BJ (cell line): ENCODE measurements at regions not wholly inside any gene's neighbourhood (a gene's known extent, or its start where the extent isn't known, plus 50 kb on each side); places are given as distances from the start of the nearest gene placed in this dataset.
"Not testable (repeated sequence)": the region's sequence is repeated elsewhere in the genome, so short reads cannot be mapped to it uniquely, and the experiment has no call there.

ENCODE experiments used
- CTCF ChIA-PET: fragments of 350-600 bp; formaldehyde crosslinking; extraction: SDS; loops from one replicate; lab custom pipeline; 2021; ENCODE audit warnings: antibody characterized with exemption, inconsistent platforms; lab: Yijun Ruan, JAX
- POLR2A ChIA-PET: fragments of 300-600 bp; sonication (Branson Sonifier 250); formaldehyde crosslinking; extraction: SDS; loops from one replicate; lab custom pipeline; 2021; ENCODE audit warnings: antibody characterized with exemption; lab: Charles Lee
- DNase-seq: peaks from one replicate; pipeline ENCODE4 v3.0.0-alpha.2; 2011; ENCODE audit warnings: low read depth
- H3K27me3 ChIP-seq: 2 replicates; pipeline ENCODE4 v1.6.0; 2011; ENCODE audit warnings: low read length; ENCODE audit not compliant: control insufficient read depth, insufficient read depth
- H3K36me3 ChIP-seq: 2 replicates; pipeline ENCODE4 v1.5.1; 2011; ENCODE audit warnings: low read length; ENCODE audit not compliant: control insufficient read depth, insufficient read depth
- H3K4me3 ChIP-seq: 2 replicates; pipeline ENCODE4 v1.5.1; 2011; ENCODE audit warnings: low read depth, mild to moderate bottlenecking, control low read depth, low read length
- CTCF ChIP-seq: IDR thresholded peaks from 2 replicates; pipeline ENCODE4 v1.5.1; 2011; ENCODE audit warnings: low read depth, mild to moderate bottlenecking, control low read depth, inconsistent platforms, low read length, moderate library complexity; ENCODE audit not compliant: insufficient read depth

- Histone ChIP-seq H3K4me3 (no peak overlapping the region), H3K36me3 (no peaks in the 10 kb centered on the region), H3K27me3 (peaks cover 1% of the 10 kb centered on the region; the same call in 1 of the 2 replicates)
- CTCF ChIA-PET, result no interaction called here
- DNase-seq, result no peak
- POLR2A ChIA-PET, result no interaction called here
- no peak for TF ChIP-seq CTCF
These were observed 123.9 kb upstream of the SLC6A11 start for GRCh38 chr3:10692039-10692622.

- DNase-seq, result no peak
- POLR2A ChIA-PET, result no interaction called here
- TF ChIP-seq CTCF, result no peak
- Histone ChIP-seq H3K4me3 (no peak overlapping the region), H3K36me3 (no peaks in the 10 kb centered on the region), H3K27me3 (peaks cover 1% of the 10 kb centered on the region; the same call in 1 of the 2 replicates)
- CTCF ChIA-PET, result interaction anchor here (0.6 to 1.0 kb wide), 2 partner anchors 12 to 213 kb away, joined by 3 read pairs; no protein-coding TSS in a partner anchor
These were observed 122.6 kb upstream of the SLC6A11 start for GRCh38 chr3:10693457-10693856.

GRCh38 chr3:10694179-10694578 lies 121.8 kb upstream of the SLC6A11 start:
- ChIA-PET CTCF (no interaction called here), POLR2A (no interaction called here)
- no peak for DNase-seq
- H3K27me3 ChIP-seq, result peaks cover 1% of the 10 kb centered on the region; the same call in 1 of the 2 replicates
- no peaks in the 10 kb centered on the region for H3K36me3 ChIP-seq
- TF ChIP-seq CTCF, result no peak
- no peak overlapping the region for H3K4me3 ChIP-seq

- DNase-seq, H3K36me3 ChIP-seq, POLR2A ChIA-PET, H3K4me3 ChIP-seq, CTCF ChIA-PET, H3K27me3 ChIP-seq: not testable (repeated sequence)
These were observed 120.8 kb upstream of the SLC6A11 start for GRCh38 chr3:10695186-10695585.

GRCh38 chr3:10695595-10696285 lies 120.3 kb upstream of the SLC6A11 start:
- peaks cover 1% of the 10 kb centered on the region; the same call in 1 of the 2 replicates for H3K27me3 ChIP-seq
- no peak for TF ChIP-seq CTCF
- CTCF ChIA-PET, result no interaction called here
- POLR2A ChIA-PET, result no interaction called here
- no peaks in the 10 kb centered on the region for H3K36me3 ChIP-seq
- no peak for DNase-seq
- no peak overlapping the region for H3K4me3 ChIP-seq
